HG02798 (cell line): ENCODE measurements at regions not wholly inside any gene's neighbourhood (a gene's known extent, or its start where the extent isn't known, plus 50 kb on each side); places are given as distances from the start of the nearest gene placed in this dataset.
"Not testable (repeated sequence)": the region's sequence is repeated elsewhere in the genome, so short reads cannot be mapped to it uniquely, and the experiment has no call there.

Source experiments
- ATAC-seq: cut with Tn5 transposase; IDR thresholded peaks from one replicate; pipeline ENCODE4 v1.9.1; 2021; ENCODE audit warnings: mild to moderate bottlenecking; ENCODE audit not compliant: unreplicated experiment, poor library complexity

DNA sequence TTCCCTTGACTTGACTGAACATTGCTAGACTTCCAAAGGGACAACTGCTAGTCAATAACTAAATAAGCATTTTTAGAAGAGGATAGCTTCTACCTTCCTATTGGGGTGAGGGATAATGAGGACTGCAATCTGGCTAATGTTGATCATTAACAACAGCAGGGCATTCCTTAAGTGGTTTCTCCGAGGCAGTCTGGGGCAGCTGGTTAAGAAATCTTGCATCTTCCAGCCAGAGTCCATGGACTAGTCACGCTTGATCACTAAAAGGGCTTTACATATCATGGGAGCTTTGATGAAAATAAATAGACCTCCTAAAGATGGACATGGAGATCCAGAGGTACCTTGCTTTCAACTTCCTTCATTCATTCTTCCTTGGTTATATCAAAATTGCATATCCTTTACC lies 329.4 kb upstream of the ESRRG start:
- no peak for ATAC-seq

- ATAC-seq = no peak
These were observed 329.0 kb upstream of the ESRRG start for GRCh38 chr1:217052196-217052595.

- no peak for ATAC-seq
These were observed 326.5 kb upstream of the ESRRG start for GRCh38 chr1:217049721-217050120.

DNA sequence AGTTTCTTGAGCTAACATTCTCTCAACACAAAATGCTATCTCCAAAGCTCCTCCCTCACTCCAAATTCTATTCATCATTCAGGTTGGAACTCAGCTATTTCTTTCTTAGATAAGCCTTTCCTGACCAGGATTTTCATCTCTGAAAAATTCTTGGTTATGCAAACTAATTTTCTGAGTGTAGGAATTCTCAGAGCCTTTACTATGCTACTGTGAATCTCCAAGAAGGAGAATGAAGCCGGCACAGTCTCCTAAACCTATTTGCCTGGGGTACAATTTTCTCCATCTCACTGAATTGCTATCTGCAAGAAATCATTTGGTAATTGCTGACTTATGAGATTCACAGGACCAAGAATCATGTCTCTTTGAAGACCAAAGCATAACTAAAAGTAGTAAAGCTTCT lies 325.9 kb upstream of the ESRRG start:
- ATAC-seq = no peak

DNA sequence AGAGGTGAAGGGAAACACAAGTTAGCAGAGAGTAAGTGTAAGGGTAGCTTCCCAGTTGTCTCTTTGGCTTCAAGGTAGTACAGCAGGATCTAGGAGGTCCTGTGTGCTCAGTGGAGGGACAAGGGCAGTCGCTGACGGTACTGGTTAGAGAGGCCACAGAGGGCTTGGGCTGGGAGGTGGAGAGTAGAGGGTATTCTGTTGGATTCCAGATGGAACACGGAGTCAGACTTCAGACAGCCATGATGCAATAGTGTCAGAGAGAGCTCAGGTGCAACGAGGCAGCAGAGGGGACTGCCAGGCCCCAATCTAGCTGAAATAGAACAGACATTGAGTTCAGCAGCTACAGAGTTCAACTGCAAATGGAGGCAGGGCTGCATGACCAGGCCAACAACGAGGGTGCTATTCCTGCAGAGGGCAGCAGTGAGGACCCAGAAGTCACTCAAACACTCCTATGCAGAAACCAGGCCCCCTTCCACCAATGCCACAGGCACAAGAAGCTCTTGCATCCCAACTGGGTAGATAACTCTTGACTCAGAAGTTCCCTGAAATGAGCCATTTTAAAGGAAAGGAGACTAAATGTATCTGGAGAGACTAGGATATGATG lies 325.0 kb upstream of the ESRRG start:
- ATAC-seq = peak; percentile 70

GRCh38 chr1:217040711-217041455 lies 317.7 kb upstream of the ESRRG start:
- ATAC-seq = no peak

DNA sequence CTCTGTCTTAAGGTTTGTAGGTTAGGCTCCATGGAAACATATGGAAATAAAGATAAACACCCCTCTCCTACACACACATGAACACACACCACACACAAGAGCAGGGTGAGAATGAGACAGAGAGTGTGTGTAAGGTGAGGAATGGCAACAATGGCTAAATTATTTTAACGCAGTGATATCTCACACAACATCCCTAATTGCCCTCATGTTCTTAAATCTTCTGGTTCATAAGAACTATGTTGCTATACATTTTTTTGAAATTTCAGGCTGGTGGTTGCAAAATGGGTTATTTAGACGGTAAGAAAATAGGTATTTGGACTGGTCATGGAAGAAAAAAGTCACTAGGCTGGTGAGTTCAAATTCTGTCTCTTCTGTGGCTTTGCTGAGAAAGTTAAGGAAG lies 316.7 kb upstream of the ESRRG start:
- ATAC-seq = no peak

- ATAC-seq = not testable (repeated sequence)
These were observed 315.9 kb upstream of the ESRRG start for GRCh38 chr1:217039139-217039538.

GRCh38 chr1:217036757-217037156 lies 313.5 kb upstream of the ESRRG start:
- no peak for ATAC-seq

DNA sequence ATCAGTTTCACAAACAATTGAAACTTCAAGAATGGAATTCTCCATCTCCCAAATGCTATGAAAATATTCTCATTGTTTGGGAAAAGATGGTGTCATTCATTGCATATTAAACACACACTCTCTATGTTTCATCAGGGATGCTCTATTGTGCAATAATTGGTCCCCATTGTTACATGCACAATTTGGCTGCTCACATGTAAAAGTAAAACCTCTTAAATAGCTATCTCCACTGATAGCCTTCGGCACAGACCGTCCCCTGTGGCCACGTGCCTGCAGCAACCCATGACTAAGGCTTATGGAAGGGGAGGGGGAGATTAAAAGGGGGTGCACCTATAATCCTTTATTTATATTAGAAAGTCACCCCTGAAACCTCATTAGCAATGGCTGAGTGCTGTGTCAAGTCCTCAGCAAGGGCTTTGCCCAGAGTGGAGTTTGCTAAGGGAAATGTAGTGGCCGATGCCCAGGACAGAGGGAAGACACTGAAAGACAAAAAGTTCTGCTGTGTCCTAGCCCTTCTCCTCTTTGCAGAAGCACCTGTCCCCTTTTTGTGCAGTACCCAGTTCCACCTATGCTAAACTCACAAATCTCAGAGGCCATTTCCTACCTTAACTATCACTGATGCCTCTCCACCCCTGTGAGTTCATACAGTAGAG lies 309.6 kb upstream of the ESRRG start:
- ATAC-seq = no peak

- ATAC-seq = no peak
These were observed 306.3 kb upstream of the ESRRG start for GRCh38 chr1:217029281-217030157.

GRCh38 chr1:217027403-217028080 lies 304.3 kb upstream of the ESRRG start:
- peak; percentile 93 for ATAC-seq

- ATAC-seq = no peak
These were observed 303.3 kb upstream of the ESRRG start for GRCh38 chr1:217026531-217026930.

GRCh38 chr1:217025381-217025780 lies 302.2 kb upstream of the ESRRG start:
- no peak for ATAC-seq

DNA sequence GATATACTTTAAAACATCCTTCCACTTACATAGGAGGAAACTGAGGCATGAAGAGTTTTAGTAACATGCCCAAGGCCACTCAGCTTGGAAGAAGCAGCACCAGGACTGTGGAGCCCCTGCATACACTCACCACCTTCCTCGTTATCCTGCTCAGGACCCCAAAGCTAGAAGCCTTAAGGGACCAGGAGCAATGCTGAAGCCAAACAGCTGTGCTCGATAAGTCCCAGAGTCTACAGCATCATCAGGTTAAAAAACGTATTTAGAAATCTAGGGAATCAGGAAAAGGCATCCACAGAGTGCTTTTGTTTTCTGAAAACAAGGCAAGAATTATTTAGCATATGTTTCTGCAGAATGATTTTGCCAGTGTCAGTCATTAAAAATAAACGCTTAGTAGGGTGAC lies 301.7 kb upstream of the ESRRG start:
- ATAC-seq = no peak

DNA sequence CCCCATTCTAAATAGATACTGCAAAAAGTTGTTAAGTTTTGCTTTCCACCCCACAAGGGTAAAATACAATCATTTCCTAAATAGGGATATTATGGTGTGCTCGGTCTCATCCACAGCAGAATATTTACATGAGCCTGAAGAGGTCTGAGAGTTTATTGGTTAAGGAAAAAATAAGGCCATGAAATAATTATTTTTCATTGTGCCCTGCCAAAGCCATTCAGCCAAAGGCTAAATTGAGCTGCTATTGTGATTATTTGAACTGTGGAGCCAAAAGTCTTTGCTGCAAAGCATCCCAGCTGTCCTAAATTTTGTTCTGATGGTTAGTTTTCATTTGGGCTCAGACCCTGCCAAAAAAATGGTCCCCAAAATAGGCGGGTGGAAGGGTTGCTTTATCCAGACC lies 298.7 kb upstream of the ESRRG start:
- ATAC-seq = no peak

- ATAC-seq = no peak
These were observed 298.2 kb upstream of the ESRRG start for GRCh38 chr1:217021400-217021799.

- ATAC-seq = no peak
These were observed 296.2 kb upstream of the ESRRG start for GRCh38 chr1:217019475-217019874.

- ATAC-seq = no peak
These were observed 295.4 kb upstream of the ESRRG start for GRCh38 chr1:217018648-217019047.

DNA sequence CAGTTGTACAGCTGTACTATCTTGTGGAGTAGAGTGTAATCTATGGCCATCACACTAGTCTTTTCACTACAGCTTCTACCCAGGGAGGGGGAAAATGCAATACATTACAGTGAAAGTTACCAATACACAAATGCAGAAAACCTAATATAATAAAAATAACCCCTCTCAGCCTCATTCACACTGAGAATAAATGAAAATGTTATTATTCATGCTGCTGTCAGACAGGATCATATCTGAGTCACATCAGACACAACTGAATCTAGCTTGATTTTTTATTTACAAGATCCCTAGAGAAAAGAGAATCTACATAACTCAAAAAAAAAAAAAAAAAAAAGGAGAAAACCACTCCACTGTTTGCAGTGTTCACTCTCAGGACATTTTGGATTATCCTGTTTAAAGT lies 293.9 kb upstream of the ESRRG start:
- no peak for ATAC-seq
